GM21360 (cell line): ENCODE measurements at regions not wholly inside any gene's neighbourhood (a gene's known extent, or its start where the extent isn't known, plus 50 kb on each side); places are given as distances from the start of the nearest gene placed in this dataset.

Experiments
- ATAC-seq: cut with Tn5 transposase; IDR thresholded peaks from one replicate; pipeline ENCODE4 v1.9.1; 2021; ENCODE audit warnings: mild to moderate bottlenecking, moderate library complexity; ENCODE audit not compliant: unreplicated experiment

- no peak for ATAC-seq
These were observed 314.9 kb downstream of the TLE3 start for GRCh38 chr15:69782809-69783208.

DNA sequence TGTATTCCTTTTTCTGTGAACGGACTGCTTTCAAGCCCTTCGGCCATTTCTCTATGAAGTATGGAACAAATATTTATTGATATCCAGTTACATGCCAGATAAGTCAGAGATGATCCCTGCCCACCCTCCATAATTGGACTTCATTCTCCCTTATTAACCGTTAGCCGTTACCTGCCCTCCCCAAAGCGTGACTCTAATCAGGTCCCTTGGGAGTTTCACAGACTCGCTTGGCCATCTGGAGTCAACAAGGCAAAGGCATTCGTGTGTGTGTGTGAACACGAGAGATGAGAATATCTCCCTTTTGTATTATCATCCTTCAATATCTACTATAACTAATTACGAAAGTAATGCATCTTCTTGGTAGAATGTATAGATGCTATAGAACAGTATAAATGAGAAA is 314.5 kb downstream of the TLE3 start:
- no peak for ATAC-seq

- no peak for ATAC-seq
These were observed 312.7 kb downstream of the TLE3 start for GRCh38 chr15:69784798-69785566.

DNA sequence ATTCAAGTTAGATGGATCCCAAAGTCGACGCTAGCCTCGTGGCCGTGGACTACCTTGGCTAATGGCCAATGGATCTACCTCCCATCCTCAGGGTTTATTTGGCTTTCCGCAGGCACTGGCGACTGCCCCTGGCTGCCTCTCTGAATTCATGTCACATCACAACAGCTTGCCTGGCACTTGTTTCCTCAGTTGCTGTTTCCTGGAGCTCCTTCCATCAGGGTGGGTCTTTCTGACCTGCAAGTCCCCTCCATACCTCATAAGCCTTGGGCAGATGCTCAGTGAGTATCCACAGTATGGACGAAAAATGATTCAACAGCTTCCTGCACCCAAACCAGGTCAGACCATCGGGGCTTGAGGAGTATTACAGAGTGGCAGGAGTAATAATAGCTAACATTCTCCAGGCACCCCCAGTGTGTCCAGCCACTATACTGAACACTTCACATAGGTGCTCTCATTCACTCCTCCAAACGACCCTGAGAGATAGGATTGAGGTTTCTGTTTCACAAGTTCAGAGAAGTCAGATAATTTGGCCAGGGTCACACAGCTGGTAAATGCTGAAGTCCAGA is 311.5 kb downstream of the TLE3 start:
- ATAC-seq, result no peak

DNA sequence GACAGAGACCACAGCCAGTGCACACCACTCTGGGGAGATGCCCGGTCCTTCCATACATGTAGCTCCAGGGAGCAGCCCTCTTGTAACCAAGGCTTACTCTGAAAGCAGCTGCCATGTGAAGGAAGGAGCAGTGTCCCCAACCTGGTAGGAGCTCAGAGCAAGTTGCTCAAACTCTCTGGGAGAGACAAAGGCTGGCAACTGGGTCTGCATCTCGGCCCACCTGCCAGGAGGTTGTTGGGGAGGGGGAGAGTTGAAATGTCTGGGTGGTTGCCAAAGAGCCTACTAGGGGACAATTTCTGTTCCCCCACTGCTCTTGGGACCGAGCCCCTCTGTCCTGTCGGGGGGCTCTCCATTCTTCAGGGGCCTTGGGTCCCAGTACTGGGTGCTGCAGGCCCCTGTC is 309.9 kb downstream of the TLE3 start:
- no peak for ATAC-seq

- no peak for ATAC-seq
These were observed 307.9 kb downstream of the TLE3 start for GRCh38 chr15:69789648-69790393.

DNA sequence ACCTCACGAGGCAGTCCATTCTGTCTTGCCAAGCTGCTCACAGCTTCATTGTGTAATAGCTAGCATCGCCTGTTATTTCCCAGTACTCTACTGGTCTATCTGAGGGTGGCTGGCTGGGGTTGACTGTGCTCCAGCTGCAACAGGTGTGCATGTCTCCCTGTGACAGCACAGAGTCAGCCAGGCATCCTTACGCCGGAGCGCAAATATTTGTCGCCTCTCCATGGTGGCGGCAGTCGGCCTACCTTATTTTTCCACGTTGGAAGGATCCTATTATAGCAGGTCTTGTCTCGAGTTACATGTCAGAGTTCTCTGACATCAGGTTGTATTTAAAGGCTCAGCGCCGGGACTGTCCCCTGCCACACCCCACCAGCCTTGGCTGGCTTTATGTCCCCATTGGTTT is 307.1 kb downstream of the TLE3 start:
- no peak for ATAC-seq

DNA sequence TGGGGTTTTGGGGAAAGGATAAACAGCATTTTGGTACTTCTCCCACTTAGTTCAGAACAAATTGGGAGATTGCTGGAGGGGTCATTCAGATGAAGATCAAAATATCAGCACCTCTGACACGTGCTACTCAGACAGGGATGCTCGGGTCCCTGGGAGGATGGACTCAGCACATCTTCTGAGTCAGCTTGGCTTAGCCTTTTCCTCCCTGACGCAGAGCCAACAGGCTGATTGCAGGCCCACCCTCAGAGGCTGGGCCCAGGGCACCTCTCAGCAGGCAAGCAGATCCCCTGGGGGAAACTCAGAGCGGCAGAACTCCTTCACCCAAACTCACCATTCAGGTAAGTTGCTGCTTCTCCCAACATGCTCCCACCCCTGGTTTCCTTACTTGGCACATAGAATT is 304.9 kb downstream of the TLE3 start:
- ATAC-seq, result no peak

DNA sequence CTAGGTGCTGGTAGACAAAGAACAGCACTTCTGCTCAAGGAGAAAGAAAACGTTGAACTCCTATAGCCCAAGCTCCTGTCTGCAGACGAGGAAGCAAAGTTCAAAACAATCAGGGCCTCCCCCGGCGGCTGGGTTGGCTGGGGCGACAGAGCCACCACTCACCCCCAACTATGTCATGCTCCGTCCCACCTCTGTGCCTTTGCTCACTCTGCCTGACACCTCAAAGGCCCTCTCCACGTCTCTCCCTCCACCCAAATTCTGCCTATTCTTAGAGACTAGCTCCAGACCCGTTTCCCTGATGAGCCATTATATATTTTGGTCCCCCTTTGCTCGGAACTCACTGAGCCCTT is 304.3 kb downstream of the TLE3 start:
- no peak for ATAC-seq

DNA sequence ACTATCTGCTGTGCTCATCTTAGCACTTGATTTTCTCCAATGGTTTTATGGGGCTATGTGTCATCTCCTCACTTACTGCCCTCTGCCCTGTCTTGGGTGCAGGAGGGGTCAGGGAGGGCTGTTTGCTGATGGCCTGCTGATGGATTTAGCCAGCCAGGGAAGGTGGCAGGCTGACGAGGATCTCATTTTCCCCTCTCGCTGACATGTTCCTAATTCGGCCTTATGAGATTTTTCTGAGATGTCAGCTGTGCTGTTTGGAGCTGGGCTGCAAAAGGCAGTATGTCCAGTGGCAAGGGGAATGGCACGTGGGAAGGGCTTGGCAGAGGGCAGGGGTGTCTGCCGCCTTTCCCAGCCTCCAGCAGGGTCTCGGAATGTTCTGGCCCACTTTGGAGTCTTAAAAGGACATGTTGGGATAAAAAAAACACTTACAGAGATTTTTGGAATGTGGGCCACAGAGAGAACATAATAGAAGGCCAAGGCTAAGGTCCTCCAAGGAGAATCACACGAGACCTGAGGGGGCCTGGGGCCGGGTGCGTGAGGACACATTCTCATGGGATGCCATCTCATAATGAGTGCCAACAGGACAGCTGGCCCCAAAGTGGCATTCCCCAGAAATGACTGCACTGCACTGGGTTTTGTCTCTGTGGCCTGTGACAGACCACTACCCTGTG is 303.8 kb downstream of the TLE3 start:
- no peak for ATAC-seq

DNA sequence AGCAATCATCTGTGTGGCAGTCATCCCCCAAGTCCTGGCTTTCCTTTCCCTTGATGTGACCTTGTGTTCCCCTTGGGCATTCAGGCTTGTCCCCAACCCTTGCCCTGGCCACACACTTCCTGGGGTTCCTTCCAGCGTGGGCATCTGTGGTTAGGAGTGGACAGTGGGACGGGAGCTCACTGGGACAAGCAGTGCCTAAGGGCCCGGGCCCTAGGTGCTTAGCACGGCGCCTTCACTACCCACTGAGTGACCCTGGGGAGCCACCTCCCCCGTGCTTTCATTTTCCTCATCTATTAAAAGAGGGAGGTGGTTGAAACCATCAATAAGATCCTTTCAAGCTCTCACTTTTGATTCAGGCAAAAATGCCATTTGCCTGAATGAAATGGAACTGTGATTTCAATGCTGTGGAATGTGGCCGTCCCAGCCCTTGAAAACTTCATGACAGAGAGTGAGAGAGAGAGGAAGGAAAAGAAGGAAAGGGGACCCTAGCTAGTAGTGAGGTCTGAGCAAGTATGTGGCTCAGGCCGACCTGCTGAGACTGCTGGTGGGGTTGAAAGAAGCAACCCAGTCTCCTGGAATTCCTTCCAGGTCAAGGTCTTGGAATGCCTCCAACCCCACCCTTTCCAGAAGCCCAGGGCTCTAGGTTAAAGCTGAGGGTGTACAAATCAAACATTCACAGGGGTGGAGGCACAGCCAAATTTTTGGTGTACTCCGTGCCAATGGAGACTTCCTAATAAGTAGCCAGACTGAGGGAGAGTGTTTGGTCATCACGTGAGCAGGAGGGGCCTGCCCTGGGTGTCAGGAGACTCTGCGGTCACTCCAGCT is 302.9 kb downstream of the TLE3 start:
- ATAC-seq, result no peak

GRCh38 chr15:69795601-69796000 is 302.1 kb downstream of the TLE3 start:
- no peak for ATAC-seq

DNA sequence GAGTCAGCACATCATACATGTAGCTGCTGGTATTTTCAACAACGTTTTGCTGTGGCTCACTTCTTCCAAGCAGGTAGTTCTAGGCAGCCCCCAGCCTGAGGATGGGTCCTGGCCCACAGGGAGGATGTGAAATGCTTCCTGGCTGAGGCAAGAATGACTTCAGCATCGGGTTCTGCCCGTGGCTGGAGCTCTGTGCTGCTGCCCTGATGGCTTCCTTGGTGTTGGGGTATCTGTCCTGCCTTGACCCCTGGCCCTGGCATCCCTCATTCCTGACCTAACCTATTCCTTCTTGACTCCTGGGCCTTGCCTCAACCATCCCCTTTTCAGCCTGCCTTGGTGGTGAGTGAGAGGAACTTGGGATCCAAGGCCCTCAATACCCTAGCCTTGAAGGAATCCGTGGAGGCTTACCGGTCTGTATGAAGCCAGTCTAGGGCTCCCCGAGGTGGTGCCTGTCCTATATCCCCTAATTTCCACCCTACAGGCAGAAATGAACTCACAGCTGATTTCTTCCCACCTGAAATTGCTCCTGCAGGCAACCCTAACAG is 300.6 kb downstream of the TLE3 start:
- ATAC-seq, result no peak

- ATAC-seq, result no peak
These were observed 300.1 kb downstream of the TLE3 start for GRCh38 chr15:69797615-69798014.

DNA sequence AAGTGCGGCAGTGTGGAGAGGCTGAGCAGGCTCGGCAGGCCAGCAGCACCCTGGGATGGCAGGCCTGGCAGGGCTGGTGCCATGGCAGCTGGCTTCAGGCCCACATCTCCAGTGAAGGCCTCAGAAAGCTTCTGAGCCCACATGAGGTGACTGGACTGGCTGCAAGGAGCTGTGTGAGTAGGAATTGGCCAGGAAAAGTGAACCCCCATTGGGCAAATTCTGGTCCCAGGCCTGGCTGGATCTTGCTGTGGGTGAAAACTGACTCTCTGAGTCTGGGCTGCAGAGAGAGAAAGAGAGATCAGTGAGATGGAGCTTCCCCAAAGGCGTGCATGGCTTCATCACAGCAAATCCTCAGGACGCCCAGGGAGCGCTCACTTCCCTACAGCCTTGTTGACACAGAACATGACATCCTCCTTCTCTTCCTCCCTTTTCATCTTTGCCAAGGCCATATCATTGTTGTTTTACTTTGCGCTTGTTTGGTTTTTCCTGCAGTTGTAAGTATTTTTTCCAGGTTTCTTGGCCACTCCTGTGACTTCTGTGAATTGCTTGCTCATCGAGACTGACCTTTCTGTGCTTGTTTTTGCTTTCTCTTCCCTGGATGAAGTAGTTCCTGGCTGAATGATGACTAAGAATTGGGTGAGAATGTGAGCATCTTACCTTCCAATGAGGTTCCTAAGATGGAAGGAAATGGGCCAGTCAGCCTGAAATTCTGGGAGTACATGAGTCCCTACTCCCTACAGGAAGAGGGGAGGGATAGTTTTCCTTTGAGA is 299.1 kb downstream of the TLE3 start:
- ATAC-seq, result no peak

DNA sequence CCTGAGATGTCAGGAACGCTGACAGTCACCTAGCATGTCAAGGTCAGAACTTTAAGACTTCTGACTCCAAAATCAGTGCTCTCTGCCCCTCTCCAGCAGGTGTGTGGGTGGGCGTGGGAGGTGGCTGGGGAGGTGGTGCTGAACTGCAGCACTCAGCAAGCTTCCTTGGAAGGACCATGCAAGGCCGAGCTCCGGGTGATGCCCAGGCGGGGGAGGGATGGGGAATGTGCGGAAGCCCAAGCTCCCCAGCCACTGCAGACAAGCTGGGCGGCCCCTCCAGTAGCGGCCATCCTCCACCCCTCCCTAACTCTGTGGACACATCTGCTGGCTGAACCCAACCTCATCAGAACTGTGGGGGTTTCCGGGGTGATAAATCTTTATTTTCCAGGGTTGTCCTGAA is 296.6 kb downstream of the TLE3 start:
- no peak for ATAC-seq

DNA sequence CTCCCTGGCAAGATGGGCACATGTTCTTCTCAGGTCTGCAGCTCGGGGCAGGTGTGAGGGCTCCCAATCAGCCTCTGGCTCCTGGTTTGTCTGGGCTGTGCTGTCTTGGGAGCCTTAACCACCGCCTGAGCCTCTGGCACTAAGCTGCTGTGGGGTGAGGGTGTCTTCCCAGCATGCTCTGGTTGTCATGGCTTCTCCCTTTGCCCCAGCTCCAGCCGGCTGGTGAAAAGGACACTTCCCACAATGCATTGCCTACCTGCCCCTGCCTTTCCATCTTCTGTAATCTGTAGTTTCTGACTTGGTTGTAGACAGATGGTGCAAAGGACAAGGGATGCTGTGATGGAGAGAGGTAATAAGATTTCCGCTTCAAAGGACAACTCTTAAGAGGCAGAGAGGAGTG is 295.3 kb downstream of the TLE3 start:
- ATAC-seq, result no peak

DNA sequence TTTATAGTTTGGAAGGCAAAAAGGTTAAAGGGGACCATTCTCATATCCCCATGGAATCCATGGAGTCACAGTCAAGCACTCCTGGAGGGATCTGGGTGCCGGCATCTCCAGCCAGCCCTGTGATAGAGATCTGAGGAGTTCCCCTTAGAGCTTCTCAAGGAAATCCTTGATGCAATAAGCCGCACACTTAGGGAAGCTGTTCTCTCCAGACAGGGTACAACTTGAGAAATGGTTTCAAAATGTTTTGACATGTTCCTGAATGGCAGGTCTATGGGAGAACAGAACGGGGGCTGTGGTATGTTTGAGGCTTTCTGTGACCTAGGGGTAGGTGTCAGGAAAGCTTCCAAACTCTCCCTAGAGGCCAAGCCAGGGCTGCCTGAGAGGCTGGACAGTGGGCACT is 292.9 kb downstream of the TLE3 start:
- ATAC-seq, result no peak

DNA sequence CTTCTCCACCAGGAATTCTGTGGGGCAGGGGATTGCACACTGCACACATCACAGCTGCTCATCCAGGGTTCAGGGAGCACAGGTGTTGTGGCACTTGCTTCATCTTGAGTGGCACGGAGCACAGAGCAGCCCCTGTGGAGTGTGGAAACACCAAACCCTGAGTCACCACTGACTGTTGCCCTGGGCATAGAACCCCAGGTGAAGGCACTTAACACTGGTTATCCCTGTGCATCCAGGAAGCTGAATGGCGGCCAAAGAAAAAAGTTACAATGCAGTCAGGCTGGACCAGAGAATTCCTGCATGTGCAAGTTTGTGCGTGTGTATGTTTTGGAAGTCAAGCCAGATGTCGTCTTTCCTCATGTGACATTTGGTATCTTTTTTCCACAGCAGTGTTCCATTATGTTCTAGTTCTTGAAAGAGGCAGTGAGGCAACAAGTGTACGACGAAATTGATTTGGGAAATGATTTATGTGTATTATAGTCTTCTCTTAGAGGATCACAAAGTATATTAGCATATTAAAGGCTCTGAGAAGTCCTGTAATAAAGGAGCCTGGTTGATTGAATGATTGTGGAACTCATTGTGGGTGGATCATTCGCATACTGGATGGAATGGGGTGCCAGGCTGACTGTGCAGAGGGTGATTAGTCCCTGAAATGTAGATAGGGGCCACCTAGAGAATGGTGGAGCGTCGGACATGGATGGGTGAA is 292.3 kb downstream of the TLE3 start:
- no peak for ATAC-seq
